H1 (cell line): ENCODE measurements at regions not wholly inside any gene's neighbourhood (a gene's known extent, or its start where the extent isn't known, plus 50 kb on each side); places are given as distances from the start of the nearest gene placed in this dataset.

Source experiments
- CTCF ChIA-PET: fragments of 300-600 bp; sonication (Branson Sonifier 250); formaldehyde crosslinking; loops from one replicate; lab custom pipeline; 2021; ENCODE audit not compliant: partially characterized antibody; lab: Charles Lee
- POLR2A ChIA-PET: fragments of 300-600 bp; sonication (Branson Sonifier 250); formaldehyde crosslinking; loops from one replicate; lab custom pipeline; 2021; ENCODE audit warnings: inconsistent platforms; ENCODE audit not compliant: partially characterized antibody; lab: Charles Lee
- DNase-seq, 2 experiments: peaks; one replicate each; pipeline versions ENCODE4 v3.0.0 to v3.0.0-alpha.2; 2010 to 2022; ENCODE audit warnings: low spot score in 2 of 2, low read depth in 1 of 2, mixed read lengths in 1 of 2
- FAIRE-seq: peaks from 2 replicates; lab custom pipeline; 2011; peaks lifted over from hg19 to GRCh38; lab: Jason Lieb, UNC
- H2AFZ ChIP-seq: 2 replicates; pipeline ENCODE4 v1.8.1; 2012; ENCODE audit warnings: low read length, inconsistent platforms
- H2AK5ac ChIP-seq: 2 replicates; pipeline ENCODE4 v1.6.1; 2013; ENCODE audit warnings: low read depth, low read length
- H2BK120ac ChIP-seq: replicated peaks from 2 replicates; pipeline ENCODE3; 2013; ENCODE audit warnings: low read depth, low read length, inconsistent platforms
- H2BK12ac ChIP-seq: 2 replicates; pipeline ENCODE4 v1.6.1; 2013; ENCODE audit warnings: low read depth, low read length
- H2BK15ac ChIP-seq: 2 replicates; pipeline ENCODE4 v1.6.1; 2013; ENCODE audit warnings: low read length
- H2BK20ac ChIP-seq: 2 replicates; pipeline ENCODE4 v1.6.1; 2013; ENCODE audit warnings: low read length
- H2BK5ac ChIP-seq: 2 replicates; pipeline ENCODE4 v1.6.1; 2013; ENCODE audit warnings: low read depth, low read length
- H3K14ac ChIP-seq: 2 replicates; pipeline ENCODE4 v1.6.1; 2013; ENCODE audit warnings: inconsistent platforms; ENCODE audit not compliant: insufficient read length
- H3K18ac ChIP-seq: 2 replicates; pipeline ENCODE4 v1.6.1; 2013; ENCODE audit warnings: low read length; ENCODE audit errors: extremely low read depth
- H3K23ac ChIP-seq: 2 replicates; pipeline ENCODE4 v1.6.1; 2013; ENCODE audit warnings: inconsistent platforms; ENCODE audit not compliant: insufficient read length
- H3K23me2 ChIP-seq: 2 replicates; pipeline ENCODE4 v1.6.1; 2013; ENCODE audit warnings: low read depth, low read length
- H3K27ac ChIP-seq: 2 replicates; pipeline ENCODE4 v1.6.1; 2011; ENCODE audit warnings: low read depth, low read length, inconsistent platforms
- H3K27me3 ChIP-seq, 4 experiments: replicated peaks in 1 of 4; 1 replicate in 1 of 4; 2 replicates in 3 of 4; pipeline versions ENCODE4 v1.6.1 to v1.8.1; 2011 to 2013; ENCODE audit warnings: low read length in 3 of 4, mild to moderate bottlenecking in 3 of 4, inconsistent platforms in 2 of 4, mixed read lengths in 2 of 4, moderate library complexity in 1 of 4; ENCODE audit not compliant: control insufficient read depth in 3 of 4, insufficient read depth in 3 of 4; ENCODE audit errors: extremely low read depth in 1 of 4
- H3K36me3 ChIP-seq, 4 experiments: 2 replicates each; pipeline versions ENCODE4 v1.6.1 to v1.8.1; 2011 to 2013; ENCODE audit warnings: mild to moderate bottlenecking in 4 of 4, low read length in 3 of 4, moderate library complexity in 2 of 4, control low read depth in 1 of 4, inconsistent platforms in 1 of 4; ENCODE audit not compliant: insufficient read depth in 4 of 4, control insufficient read depth in 2 of 4
- H3K4ac ChIP-seq: replicated peaks from 2 replicates; pipeline ENCODE3; 2013; ENCODE audit warnings: low read length, low read depth, mixed read lengths, inconsistent platforms; ENCODE audit not compliant: insufficient read length
- H3K4me1 ChIP-seq, 4 experiments: replicated peaks in 1 of 4; 1 replicate in 1 of 4; 2 replicates in 3 of 4; pipeline versions ENCODE4 v1.6.1 to v1.8.1; 2011 to 2013; ENCODE audit warnings: low read length in 3 of 4, inconsistent platforms in 2 of 4, mixed read lengths in 1 of 4; ENCODE audit not compliant: insufficient read depth in 4 of 4, control insufficient read depth in 3 of 4
- H3K4me2 ChIP-seq, 2 experiments: 2 replicates each; pipeline versions ENCODE4 v1.6.1 to v1.8.1; 2011 to 2013; ENCODE audit warnings: low read depth in 2 of 2, low read length in 2 of 2, control low read depth in 1 of 2, inconsistent platforms in 1 of 2, mild to moderate bottlenecking in 1 of 2; ENCODE audit not compliant: insufficient read depth in 1 of 2
- H3K4me3 ChIP-seq, 4 experiments: fragments of 200-600, 300-600 bp in 1 of 4; sonication (generic), shearing (Covaris generic), sonication (Bioruptor Twin) in 1 of 4; 2 replicates each; pipeline versions ENCODE4 v1.5.1 to v1.8.1; 2011 to 2016; ENCODE audit warnings: low read length in 4 of 4, low read depth in 3 of 4, control low read depth in 2 of 4, inconsistent platforms in 2 of 4, mild to moderate bottlenecking in 2 of 4, mixed read lengths in 1 of 4, moderate library complexity in 1 of 4; ENCODE audit not compliant: insufficient read depth in 2 of 4; ENCODE audit errors: extremely low read depth in 1 of 4
- H3K56ac ChIP-seq: replicated peaks from 2 replicates; pipeline ENCODE3; 2013; ENCODE audit warnings: low read depth, mild to moderate bottlenecking, mixed read lengths, low read length, inconsistent platforms; ENCODE audit not compliant: insufficient read length
- H3K79me1 ChIP-seq: 2 replicates; pipeline ENCODE4 v1.6.1; 2013; ENCODE audit warnings: low read depth, low read length, control low read depth
- H3K79me2 ChIP-seq, 2 experiments: 2 replicates each; pipeline versions ENCODE4 v1.6.1 to v1.8.1; 2012 to 2013; ENCODE audit warnings: low read length in 2 of 2, mild to moderate bottlenecking in 2 of 2, inconsistent platforms in 1 of 2; ENCODE audit not compliant: insufficient read depth in 2 of 2, control insufficient read depth in 1 of 2
- H3K9ac ChIP-seq, 4 experiments: replicated peaks in 1 of 4; 1 replicate in 1 of 4; 2 replicates in 3 of 4; pipeline versions ENCODE4 v1.6.1 to v1.8.1; 2011 to 2013; ENCODE audit warnings: low read depth in 3 of 4, low read length in 3 of 4, control low read depth in 2 of 4, mild to moderate bottlenecking in 2 of 4, moderate library complexity in 2 of 4, inconsistent platforms in 1 of 4; ENCODE audit errors: extremely low read depth in 1 of 4
- H3K9me3 ChIP-seq, 2 experiments: 2 replicates each; pipeline versions ENCODE4 v1.6.1 to v1.8.1; 2012 to 2013; ENCODE audit warnings: mild to moderate bottlenecking in 2 of 2, moderate library complexity in 2 of 2, control low read depth in 1 of 2, inconsistent platforms in 1 of 2, low read depth in 1 of 2, low read length in 1 of 2, mixed read lengths in 1 of 2; ENCODE audit not compliant: insufficient read depth in 2 of 2
- H4K20me1 ChIP-seq, 2 experiments: replicated peaks in 1 of 2; 2 replicates each; pipeline versions ENCODE3 to v1.8.1; 2011 to 2013; ENCODE audit warnings: inconsistent platforms in 2 of 2, low read length in 2 of 2, mild to moderate bottlenecking in 1 of 2; ENCODE audit not compliant: insufficient read depth in 2 of 2, control insufficient read depth in 1 of 2
- H4K5ac ChIP-seq: 2 replicates; pipeline ENCODE4 v1.6.1; 2013; ENCODE audit warnings: low read length, low read depth, mixed read lengths, inconsistent platforms; ENCODE audit not compliant: insufficient read length
- H4K8ac ChIP-seq: 2 replicates; pipeline ENCODE4 v1.8.0; 2013; ENCODE audit warnings: mild to moderate bottlenecking, moderate library complexity, low read length, inconsistent platforms; ENCODE audit not compliant: insufficient read depth; ENCODE audit errors: extremely low read depth
- H4K91ac ChIP-seq: replicated peaks from 2 replicates; pipeline ENCODE3; 2013; ENCODE audit warnings: low read length, mixed read lengths, inconsistent platforms; ENCODE audit not compliant: insufficient read length
- CBX8 ChIP-seq: fragments of 300-800, 300-1000 bp; sonication (generic); IDR thresholded peaks from 2 replicates; pipeline ENCODE4 v1.7.1; 2016; ENCODE audit warnings: low read depth, low read length, borderline replicate concordance
- CHD1 ChIP-seq: IDR thresholded peaks from 2 replicates; pipeline ENCODE4 v1.6.1; 2012; ENCODE audit warnings: low read depth, low read length, improper control_type of control experiment
- KDM4A ChIP-seq: IDR thresholded peaks from one replicate; pipeline ENCODE4 v1.7.1; 2012; ENCODE audit warnings: low read depth, mild to moderate bottlenecking, moderate library complexity, low read length, inconsistent platforms; ENCODE audit not compliant: severe bottlenecking
- KDM5A ChIP-seq: fragments of 200-600 bp; IDR thresholded peaks from 2 replicates; pipeline ENCODE4 v1.7.1; 2012; ENCODE audit warnings: mild to moderate bottlenecking, low read length, inconsistent platforms, mixed read lengths
- SAP30 ChIP-seq: fragments of 300-600 bp; sonication (generic); IDR thresholded peaks from 2 replicates; pipeline ENCODE4 v1.7.1; 2012; ENCODE audit warnings: low read length, moderate library complexity, mild to moderate bottlenecking, inconsistent platforms; ENCODE audit not compliant: insufficient read depth, insufficient replicate concordance
- SIN3A ChIP-seq, 2 experiments: IDR thresholded peaks in 1 of 2; conservative IDR thresholded peaks in 1 of 2; 2 replicates each; pipeline ENCODE4 v1.6.1; 2011 to 2012; ENCODE audit warnings: low read length in 2 of 2, improper control_type of control experiment in 1 of 2, low read depth in 1 of 2, mild to moderate bottlenecking in 1 of 2
- SP2 ChIP-seq: IDR thresholded peaks from 2 replicates; pipeline ENCODE4 v1.6.1; 2012; ENCODE audit warnings: mild to moderate bottlenecking, low read length, inconsistent platforms
- WGBS, 2 experiments: shearing (Covaris generic) in 1 of 2; methylation state at CpG; one replicate each; pipeline versions ENCODE4 v1.1.6 to v1.1.7; 2013 to 2015; ENCODE audit warnings: low lambda C conversion rate in 2 of 2, mixed read lengths in 2 of 2, inconsistent platforms in 1 of 2, low coverage in 1 of 2, missing lambda C conversion rate in 1 of 2; ENCODE audit not compliant: insufficient replicate concordance in 2 of 2, insufficient coverage in 1 of 2, insufficient read length in 1 of 2; ENCODE audit errors: extremely low coverage in 1 of 2, missing lambda C conversion rate in 1 of 2; 5-methylcytosine and 5-hydroxymethylcytosine counted together
- TF ChIP-seq, protein P1 (sequence below): IDR thresholded peaks from 2 replicates; pipeline ENCODE4 v1.6.1; 2012; ENCODE audit warnings: inconsistent platforms

DNA sequence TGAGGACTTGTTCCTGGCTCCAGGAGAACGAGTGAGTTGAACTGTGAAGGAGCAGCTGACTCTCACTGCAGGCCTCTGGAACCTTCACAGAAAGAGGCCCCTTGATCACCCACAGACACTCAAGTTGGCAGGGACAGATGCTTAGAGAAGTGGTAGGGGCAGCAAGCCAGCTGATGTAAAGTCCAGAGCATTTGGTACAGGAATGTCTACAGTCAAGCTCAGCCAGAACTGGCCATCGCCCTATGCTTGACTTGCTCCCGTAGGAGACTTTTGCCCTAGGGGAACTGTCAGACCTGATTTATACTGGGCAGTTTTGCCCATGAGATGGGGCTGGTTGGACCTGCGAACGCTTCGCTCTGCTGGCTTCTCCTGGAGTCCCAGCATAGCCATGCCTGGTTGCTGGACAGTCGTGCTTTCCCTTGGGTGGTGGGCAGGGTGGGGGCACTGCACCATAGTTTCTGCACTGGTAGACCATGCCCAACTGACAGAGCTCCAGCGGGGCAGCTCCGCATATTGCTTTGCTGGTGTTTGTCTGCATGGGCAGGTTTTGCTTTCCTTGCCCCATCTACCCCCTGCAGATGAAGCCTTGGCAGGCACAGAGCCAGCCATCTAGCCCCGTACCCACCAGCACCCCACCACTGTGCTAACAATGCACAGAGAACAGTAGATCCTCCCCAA lies 977.7 kb downstream of the JRKL start:
- Histone ChIP-seq H4K5ac (no peak overlapping the region), H3K9ac (no peak overlapping the region), H4K20me1 (no peaks in the 10 kb centered on the region), H2BK120ac (no peak overlapping the region), H2BK12ac (no peak overlapping the region), H3K79me1 (no peaks in the 10 kb centered on the region), H2AK5ac (no peak overlapping the region), H3K27me3 (no peaks in the 10 kb centered on the region), H3K23me2 (no peaks in the 10 kb centered on the region), H3K4ac (no peak overlapping the region), H3K4me1 (no peaks in the 10 kb centered on the region), H3K79me2 (no peaks in the 10 kb centered on the region), H3K18ac (no peak overlapping the region), H4K8ac (no peak overlapping the region), H3K56ac (no peak overlapping the region), H3K23ac (no peak overlapping the region), H4K91ac (no peak overlapping the region), H3K36me3 (no peaks in the 10 kb centered on the region), H3K9me3 (no peaks in the 10 kb centered on the region), H3K14ac (no peak overlapping the region), H3K4me2 (no peak overlapping the region), H2BK5ac (no peak overlapping the region), H2BK15ac (no peak overlapping the region), H2AFZ (no peak overlapping the region), H2BK20ac (no peak overlapping the region), H3K27ac (no peak overlapping the region), H3K4me3 (no peak overlapping the region)
- CTCF ChIA-PET, result no interaction called here
- 94% methylated on average over 10 of the region's 10 CpGs; no CpG with 5 or more reads in 1 of the 2 experiments for WGBS, 2 experiments
- FAIRE-seq (no peak), DNase-seq (no peak)
- POLR2A ChIA-PET, result no interaction called here
- TF ChIP-seq KDM5A (no peak), SP2 (no peak), CHD1 (no peak), KDM4A (no peak), CBX8 (no peak), SIN3A (conservative IDR thresholded peaks at IDR 0.05 in 1 of 2, IDR thresholded peaks at IDR 0.05 in 1 of 2; ENCODE audit: low read depth in 1 of 2, low read length in 2 of 2) (no peak), SAP30 (no peak)
- TF ChIP-seq, protein P1, sequence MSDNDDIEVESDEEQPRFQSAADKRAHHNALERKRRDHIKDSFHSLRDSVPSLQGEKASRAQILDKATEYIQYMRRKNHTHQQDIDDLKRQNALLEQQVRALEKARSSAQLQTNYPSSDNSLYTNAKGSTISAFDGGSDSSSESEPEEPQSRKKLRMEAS, result no peak
